NCI-H1417 (cell line): ENCODE measurements at regions not wholly inside any gene's neighbourhood (a gene's known extent, or its start where the extent isn't known, plus 50 kb on each side); places are given as distances from the start of the nearest gene placed in this dataset.
"Not testable (repeated sequence)": the region's sequence is repeated elsewhere in the genome, so short reads cannot be mapped to it uniquely, and the experiment has no call there.

ENCODE experiments used
- DNase-seq, 3 experiments: peaks; one replicate each; lab custom pipeline; 2025; lab: John Stamatoyannopoulos, UW

DNA sequence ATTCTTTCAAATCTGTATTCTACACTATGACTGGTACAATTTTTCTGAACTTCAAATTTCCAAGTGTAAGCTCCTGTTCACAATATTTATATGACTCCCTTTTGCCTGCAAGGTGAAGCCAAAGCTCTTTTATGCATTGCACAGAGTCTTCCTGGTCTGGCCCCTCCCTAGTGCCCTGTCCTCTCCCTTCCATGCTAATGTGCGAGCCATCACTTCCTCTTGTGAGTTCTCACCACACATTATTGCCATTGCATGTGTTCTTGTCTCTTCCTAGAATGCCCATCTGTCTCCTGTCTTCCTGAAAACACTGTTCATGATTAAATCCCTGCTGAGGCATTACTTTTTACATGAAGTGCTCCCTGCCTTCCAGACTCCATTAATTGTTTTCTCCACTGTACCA, 169.9 kb downstream of the MC4R start:
- DNase-seq = peak in 1 of 3 experiments; percentile 19

DNA sequence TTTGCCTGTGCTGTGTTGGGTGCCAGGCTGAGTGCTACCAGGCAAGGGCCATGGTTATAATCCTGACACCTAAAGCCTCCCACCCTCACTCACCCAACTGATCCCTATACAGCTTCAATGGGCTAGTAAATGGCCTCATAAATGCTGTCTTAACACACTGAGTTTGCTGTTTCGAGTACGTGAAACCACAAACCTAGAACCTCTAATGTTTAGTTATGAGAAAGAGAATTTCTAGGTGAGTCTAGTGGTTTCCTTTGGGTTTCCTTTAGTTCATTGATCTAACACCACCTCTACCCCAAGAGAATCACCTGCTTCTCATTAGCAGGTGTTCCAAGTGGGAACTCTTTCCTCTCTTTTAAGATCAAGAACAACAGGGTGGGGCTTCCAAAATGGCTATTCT, 172.0 kb downstream of the MC4R start:
- DNase-seq = no peak

DNA sequence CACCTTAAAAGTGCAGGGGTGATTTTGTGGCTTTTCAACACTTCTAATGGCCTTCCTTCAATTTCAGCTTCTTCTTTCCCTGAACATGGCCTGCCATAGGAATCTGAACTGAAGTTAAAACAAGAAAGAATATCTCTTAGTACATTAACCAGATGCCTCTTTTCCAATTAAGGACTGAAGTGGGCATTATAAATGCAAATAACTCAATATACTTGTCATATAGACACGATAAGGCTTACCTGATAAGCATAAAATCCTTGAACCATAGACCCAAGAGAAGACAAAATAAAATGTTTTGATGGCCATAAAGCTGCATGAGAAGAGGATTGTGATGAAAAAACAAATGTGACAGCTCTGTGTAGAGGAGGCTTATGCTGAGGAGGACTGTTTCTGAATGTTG, 173.1 kb downstream of the MC4R start:
- DNase-seq = no peak

DNA sequence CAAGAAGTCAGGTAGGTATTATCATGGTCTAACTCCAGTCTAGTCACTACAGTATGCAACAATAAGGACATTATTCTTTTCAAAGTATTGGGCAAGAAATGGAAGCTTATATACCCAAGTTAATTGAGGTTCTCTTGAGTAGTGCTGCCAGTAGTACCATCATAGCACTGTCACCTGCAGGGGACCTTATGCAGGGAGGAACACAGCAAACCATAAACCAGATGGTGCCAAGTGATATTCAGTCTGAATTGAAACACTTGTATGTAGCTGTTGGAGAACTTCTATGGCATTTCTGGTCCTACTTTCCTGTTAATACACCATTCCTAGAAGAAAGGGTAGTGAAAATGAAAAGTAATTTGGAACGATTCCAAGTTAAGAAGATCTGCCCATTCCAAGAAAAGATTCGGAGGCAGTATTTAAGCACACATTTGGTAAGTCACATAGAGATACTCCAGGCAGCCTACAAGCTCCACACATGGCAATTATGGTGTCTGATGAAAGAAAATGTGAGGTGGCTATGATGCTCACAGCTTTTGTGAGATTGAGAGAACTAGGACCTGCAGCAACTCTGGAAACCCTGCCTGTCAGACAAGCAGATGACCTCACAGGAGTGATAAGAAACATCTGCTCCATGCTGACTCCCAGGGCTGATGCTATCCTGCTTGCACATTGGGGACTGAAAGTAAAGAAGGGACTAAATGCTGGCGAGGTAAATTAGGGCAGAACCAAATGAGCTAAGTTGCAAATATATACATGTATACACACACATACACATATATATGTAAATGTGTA, 174.7 kb downstream of the MC4R start:
- DNase-seq = no peak

DNA sequence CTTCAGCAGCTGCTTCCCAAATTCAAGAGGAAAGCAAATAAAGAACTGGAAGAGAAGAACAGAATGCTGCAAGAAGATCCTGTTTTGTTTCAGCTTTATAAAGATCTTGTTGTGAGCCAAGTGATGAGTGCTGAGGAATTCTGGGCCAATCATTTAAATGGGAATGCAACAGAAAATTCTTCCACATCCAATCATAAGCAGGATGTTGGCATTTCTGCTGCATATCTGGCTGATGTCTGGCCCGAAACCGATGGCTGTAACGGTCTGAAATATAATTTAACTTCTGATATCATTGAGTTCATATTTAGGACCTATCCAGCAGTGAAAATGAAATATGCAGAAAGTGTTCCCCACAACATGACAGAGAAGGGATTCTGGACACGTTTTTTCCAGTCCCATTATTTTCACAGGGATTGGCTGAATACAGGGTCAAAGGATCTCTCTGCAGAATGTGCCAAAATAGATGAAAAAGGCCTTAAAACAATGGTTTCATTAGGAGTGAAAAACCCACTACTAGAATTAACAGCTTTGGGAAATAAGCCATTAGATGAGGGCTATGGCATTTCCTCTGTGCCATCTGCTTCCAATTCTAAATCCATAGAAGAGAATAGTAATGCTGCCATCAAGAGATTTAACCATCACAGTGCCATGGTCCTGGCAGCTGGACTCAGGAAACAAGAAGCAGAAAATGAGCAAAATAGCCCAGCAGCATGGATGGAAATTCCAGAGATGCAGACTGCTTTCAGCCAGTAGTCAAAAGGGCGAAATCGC, 175.6 kb downstream of the MC4R start:
- no peak for DNase-seq

DNA sequence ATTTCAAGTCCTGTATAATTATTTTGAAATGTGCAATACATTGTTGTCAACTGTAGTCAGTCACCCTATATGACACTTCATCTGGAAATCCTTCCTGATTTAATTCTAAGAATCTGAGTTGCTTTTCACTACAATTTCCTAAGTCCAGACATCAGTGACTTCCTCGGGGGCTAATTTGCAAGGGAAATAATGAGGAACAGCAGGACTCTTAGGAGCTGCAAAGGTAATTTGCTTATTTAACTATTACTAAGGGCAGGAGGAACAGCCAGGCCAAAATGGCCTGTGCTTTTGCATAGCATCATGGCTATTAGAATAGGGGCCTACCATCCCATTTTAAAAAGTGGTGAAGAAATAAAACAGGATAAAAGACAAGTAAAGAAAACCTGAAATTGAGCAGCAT, 178.8 kb downstream of the MC4R start:
- no peak for DNase-seq

DNA sequence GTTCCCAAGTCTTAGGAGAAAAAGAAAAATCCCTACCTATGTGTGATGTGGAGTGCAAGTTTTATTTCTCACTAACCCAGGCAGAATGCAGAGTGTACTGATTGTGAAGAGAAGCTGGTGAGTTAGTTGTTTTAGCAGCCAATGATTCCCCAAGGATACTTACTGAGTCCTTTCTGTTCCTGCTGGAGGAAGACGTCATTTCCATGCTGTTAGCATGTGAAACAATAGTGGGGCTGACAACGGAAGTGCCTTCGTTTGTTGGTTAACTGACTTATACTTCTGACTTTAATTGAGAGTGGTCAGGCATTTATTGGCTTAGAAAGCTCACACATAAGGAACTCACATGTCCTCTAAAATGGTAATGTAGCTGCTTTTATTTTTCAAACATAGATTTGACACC, 180.6 kb downstream of the MC4R start:
- DNase-seq = no peak

DNA sequence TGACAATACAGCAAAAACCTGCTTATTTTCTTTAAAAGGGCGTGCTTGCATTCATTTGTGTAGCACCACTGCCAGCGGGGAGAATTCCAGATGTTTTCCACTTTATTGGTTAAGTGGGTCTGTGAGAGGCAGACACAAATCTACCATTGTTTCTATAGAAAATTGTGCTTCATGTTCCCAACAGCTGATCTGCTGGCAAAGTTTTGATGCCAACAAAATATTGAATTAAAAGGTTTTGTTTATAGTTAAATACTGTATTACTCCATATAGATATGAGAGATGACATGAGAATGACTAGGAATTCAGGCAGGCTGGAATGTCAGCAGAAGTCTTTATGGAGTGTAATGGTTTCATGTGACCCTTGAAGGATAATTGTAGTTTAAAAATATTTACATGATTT, 182.7 kb downstream of the MC4R start:
- DNase-seq = no peak

DNA sequence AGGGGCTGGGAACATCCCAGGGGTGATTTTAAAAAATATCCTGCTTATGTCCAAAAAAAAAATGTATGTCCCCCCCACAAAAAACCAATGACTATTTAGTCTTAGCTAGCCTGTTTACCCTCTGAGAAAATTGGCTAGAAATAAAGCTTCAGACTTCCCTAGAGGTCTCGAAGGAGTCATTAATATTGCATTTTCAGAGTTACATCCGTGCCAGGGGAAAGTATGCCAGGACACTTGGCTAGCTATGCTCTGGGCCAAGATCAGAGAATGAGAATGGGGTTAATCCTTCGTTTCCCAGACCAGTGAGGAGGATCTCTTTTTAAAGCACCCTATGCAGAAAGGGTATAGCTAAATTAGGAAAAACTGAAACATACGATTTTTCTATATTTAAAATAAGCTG, 183.6 kb downstream of the MC4R start:
- DNase-seq = no peak

DNA sequence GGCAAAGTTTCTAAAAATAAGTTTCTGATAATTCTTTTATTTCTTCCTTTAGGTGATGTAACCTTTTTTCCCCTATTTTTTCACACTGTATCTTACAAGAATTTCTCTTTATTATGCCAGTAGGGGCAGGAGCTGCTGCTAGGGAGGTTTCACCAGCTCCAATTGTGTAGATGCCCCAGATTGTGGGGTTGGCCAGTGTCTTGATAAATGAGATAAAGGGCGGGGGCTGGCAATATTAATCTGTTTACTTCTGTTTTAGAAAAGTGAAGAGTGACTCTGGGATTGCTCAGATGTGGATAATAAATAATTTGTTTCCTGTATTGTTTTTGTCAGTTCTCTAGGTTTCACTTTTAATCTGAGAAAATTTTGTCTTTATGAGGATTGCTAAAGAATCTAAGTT, 190.4 kb downstream of the MC4R start:
- DNase-seq = no peak

DNA sequence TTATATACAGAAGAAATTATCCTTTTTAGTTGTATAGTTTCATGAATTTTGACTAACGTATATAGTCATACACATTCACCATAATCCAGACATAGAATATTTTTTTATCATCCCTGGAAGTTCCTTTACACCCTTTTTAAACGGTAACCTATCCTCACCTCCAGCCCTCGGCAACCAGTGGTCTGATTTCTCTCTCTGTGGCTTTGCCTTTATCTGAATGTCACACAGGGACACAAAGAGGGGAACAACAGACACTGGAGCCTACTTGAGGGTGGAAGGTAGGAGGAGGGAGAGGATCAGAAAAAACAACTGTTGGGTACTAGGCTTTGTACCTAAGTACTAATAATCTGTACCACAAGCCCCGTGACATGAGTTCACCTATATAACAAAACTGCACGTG, 191.9 kb downstream of the MC4R start:
- DNase-seq = no peak

DNA sequence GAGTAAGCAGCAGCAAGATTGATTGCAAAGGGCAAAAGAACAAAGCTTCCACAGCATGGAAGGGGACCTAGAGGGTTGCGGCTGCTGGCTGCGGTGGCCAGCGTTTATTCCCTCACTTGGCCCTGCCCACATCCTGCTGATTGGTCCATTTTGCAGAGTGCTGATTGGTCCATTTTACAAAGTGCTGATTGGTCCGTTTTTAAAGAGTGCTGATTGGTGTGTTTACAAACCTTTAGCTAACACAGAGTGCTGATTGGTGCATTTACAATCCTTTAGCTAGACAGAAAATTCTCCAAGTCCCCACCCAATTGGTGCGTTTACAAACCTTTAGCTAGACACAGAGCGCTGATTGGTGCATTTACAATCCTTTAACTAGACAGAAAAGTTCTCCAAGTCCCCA, 194.4 kb downstream of the MC4R start:
- not testable (repeated sequence) for DNase-seq

DNA sequence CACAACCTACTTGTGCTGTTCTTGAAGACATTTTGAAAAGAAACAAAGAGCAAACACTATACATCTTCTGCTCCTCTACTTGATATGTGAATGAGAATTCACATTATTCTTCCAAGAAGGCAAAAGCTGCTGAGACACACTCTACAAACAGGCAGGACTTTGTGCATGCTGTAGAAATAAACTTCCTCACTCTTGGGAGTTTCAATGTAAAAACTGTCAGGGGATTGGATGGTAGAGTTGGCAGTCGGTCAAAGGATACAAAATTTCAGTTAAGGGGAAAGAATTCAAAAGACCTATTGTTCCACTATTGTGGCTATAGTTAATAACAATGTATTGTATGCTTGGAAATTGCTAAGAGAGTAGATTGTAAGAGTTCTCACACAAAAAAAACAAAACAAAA, 196.3 kb downstream of the MC4R start:
- no peak for DNase-seq

DNA sequence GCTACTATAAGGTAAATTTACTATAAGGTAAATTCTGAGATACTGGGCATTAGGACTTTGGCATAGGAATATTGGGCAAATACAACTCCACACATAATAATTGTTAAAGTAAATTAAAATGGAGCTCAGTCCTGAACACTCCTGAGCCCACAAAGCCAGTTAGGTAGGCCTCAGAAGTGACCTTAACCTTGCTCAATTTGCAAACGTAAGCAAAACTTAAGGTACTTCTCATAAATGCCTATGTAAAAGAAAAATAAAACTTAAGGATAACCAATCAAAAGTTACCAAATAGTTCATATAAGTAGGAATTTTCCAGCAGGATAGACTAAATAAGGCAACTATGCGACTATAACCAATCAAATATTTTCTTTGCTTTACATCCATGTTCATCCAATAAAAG, 197.7 kb downstream of the MC4R start:
- no peak for DNase-seq

DNA sequence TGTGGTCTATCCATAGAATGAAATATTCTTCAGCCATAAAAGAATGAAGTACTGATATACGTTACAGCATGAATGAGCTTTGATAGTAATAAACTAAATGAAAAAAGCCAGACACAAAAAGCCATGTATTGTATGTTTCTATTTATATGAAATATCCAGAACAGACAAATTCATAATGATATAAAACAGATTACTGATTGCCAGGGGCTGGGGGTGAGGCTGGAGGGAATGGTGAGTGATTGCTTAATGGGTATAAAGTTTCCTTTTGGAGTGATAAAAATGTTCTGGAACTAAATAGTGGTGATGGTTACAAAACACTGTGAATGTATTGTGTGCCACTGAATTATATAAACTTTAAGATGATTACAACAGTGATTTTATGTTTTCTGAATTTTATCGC, 200.5 kb downstream of the MC4R start:
- no peak for DNase-seq

DNA sequence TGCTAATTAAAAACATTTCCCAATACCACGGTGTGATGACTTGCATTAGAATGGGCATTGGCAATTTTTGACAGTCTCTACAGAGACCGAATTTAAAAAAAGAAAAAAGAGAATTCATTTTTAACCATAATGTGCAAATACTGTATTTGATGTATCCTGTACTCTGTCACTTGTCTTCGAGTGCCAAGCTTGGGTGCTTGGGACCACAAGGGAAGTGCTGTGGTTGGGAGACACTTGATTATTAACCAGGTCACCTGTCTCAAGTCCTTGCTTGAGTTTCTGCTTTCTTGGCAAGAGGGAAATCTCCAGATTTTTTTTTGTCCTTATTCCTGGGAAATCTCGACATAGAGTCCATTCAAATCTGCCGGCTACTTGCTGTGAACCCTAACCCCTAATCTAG, 209.0 kb downstream of the MC4R start:
- DNase-seq = no peak

DNA sequence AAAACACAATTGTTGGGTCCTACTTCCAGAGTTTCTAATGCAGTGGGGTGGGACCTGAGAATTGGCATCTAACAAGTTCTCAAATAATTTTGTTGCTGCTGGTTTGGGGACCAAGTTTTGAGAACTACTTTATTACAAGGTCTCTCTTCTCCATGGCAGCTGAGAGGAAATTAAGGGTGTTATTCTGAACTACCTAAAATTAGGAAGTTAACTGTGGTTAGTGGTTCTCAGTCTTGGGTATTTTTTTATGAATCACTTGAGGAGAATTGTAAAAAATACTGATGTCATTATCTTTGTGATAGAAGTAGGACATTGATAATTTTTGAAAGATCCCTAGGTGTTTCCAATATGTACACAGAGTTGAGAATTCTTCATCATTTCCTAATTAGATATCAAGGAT, 210.2 kb downstream of the MC4R start:
- DNase-seq = no peak

DNA sequence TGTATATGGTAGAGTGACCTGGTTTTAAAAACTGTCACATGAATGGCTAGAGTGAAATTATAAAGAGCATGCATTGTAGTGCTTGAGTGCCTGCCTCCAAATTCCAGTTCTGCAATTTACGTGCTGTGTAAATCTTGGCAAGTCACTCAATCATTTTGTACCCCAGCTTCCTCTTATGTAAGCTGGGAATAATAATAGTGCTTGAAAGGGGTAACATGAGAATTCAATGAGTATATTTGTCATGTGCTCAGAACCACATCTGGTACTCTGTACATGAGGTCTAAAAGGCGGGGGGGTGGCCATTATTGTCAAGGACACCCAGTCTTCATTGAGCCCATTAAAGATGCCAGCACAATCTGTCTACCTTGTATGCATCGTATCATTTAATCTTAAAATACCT, 214.8 kb downstream of the MC4R start:
- peak in 2 of 3 experiments; percentile 33 to 70 for DNase-seq

DNA sequence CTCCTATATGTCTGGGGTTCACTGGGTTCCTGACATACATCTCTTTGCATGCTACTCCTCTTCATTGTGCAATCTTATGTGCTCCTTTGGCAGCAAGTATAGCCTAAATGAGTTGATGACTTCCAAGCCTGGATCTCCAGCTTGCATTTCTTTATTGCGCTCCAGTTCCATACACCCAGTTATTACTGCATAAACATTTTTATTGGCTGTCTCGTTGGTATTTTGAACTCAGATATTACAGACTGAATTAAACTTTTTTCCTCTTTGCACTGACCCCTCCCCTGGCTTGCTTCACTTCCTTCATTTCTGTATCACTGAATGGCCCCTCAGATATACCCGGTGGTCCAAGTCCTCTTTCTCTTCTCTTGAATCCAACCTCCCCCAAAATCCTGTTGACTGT, 219.2 kb downstream of the MC4R start:
- no peak for DNase-seq

DNA sequence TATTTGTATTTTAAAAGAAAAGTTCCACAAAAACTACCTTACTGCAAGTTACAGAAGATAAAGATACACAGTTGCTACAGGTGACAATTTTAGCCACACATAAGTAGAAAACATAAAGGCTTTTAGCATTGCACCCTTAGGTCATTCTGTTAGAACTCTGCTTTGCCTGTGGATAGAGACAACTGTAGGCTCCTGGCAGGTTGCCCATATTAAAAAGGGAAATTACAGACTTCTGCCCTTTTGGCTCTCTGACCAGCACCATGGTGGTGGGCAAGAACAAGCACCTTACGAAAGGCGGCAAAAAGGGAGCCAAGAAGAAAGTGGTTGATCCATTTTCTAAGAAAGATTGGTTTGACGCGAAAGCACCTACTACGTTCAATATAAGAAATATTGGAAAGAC, 223.3 kb downstream of the MC4R start:
- peak in 1 of 3 experiments; percentile 48 for DNase-seq

DNA sequence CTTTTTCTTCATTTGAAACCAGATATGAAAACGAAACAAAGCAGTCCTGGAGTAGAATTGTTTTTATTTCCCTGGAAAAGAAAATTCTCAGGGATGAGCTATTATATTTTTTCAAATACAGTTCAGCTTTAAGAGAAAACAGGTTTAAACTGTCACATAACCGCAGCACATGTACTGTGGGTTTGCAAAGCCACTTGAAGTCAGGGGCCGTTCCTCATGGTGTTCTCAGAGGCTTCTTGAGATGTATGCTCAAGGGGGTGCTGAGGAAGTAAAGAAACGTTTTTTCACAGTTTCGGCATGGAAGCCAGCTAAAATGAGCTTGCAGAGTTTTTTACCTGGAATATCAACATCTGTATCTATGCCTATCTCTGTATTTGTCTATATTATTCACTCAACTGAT, 225.3 kb downstream of the MC4R start:
- DNase-seq = peak in 2 of 3 experiments; percentile 48 to 62

DNA sequence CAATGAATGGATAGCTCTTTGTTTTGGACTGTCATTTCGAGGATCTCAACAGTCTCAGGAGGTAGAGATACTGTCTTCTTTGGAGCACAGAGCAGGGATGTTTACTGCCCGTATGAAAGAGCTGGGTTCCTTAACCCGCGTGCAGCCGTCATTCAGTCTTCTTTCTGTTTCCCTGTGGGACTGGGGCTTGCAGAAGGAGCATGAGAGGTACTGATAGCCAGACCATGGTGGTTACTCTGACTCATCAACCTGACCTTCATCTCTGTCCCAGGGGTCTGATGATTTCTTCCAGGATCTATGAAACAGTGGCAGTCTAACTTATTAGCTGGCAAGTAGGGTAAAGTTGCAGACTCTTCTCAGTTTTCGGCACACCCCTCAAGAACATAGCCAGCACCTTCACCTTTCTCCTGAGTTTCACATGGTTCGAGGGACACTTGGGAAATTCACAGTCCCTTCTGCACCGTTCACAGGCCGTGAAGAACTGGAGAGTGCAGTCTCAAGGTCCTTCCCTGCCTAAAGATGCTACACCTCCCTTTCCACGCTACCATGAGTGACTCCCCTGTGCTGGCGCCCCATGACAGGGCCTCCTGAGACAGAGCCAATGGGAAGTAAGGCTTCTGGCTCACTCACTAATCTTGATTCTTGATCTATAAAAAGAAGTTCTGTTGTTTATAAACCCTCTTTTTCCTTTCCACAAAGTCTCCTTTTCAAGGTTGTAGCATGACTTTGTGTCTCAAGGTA, 226.2 kb downstream of the MC4R start:
- DNase-seq = no peak

DNA sequence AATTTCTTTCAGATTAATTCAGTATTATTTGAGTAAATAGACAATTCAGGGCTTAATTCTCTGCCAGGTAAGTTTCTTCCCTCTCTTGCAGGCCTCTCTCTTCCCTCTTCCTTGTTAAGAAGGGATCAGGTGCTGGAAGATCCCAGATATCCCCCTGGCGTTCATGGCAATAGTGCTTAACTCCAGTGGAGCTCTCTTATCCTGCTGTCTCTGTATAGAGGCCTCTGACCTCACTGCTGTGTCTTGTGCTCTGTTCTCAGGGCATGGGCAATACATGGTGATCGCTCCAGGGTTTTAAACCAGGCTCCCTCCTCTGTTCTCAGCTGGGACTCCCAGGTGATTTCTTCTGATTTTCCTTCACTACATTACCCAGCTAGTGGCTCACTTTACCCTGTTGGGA, 226.8 kb downstream of the MC4R start:
- no peak for DNase-seq
